ENCODE measurements at regions not wholly inside any gene's neighbourhood (a gene's known extent, or its start where the extent isn't known, plus 50 kb on each side); places are given as distances from the start of the nearest gene placed in this dataset.
A peak's percentile ranks its signal among the peaks of the same experiment; 100 is the strongest.

DNA sequence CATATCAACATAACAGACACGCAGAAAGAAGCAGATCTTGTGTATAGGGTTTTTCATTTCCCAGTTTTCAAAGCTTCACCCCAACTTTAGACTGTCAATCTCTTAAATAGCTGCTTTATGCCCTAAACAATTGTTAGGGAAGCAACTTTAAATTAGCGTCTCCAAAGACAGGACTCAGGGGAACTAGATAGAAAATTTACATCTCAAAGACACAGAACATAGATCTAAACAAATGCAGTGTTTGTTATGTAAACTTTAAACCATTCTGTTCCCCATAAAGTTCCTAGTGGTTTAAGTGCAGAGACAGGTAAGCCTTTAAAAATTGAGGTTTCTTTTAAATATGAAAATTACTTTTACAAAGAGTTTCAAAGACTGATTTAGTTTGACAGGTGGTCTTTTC lies 379.2 kb upstream of the GHITM start:
- TF ChIP-seq, protein P1, sequence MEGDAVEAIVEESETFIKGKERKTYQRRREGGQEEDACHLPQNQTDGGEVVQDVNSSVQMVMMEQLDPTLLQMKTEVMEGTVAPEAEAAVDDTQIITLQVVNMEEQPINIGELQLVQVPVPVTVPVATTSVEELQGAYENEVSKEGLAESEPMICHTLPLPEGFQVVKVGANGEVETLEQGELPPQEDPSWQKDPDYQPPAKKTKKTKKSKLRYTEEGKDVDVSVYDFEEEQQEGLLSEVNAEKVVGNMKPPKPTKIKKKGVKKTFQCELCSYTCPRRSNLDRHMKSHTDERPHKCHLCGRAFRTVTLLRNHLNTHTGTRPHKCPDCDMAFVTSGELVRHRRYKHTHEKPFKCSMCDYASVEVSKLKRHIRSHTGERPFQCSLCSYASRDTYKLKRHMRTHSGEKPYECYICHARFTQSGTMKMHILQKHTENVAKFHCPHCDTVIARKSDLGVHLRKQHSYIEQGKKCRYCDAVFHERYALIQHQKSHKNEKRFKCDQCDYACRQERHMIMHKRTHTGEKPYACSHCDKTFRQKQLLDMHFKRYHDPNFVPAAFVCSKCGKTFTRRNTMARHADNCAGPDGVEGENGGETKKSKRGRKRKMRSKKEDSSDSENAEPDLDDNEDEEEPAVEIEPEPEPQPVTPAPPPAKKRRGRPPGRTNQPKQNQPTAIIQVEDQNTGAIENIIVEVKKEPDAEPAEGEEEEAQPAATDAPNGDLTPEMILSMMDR (IDR thresholded peaks at IDR 0.05), result no peak

GRCh38 chr10:83764666-83765065 lies 374.6 kb upstream of the GHITM start:
- TF ChIP-seq, protein P1 (IDR thresholded peaks at IDR 0.05), result no peak

DNA sequence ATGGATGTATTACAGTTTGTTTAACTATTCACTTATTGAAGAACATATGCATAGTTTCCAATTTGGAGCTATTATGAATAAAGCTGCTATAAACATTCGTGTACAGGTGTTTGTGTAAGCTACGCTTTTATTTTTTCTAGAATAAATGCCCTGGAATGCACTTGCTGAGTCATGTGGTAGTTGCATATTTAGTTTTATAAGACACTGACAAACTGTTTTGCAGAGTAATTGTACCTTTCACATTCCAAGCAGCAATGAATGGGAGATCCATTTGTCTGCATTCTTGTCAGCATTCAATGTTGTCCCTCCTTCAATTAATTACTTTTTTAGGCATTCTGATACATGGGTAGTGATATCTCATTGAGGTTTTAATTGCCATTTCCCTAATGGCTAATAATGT lies 373.6 kb upstream of the GHITM start:
- TF ChIP-seq, protein P1 (IDR thresholded peaks at IDR 0.05), result no peak

GRCh38 chr10:83769281-83769820 lies 370.0 kb upstream of the GHITM start:
- TF ChIP-seq, protein P1 (IDR thresholded peaks at IDR 0.05), result no peak

DNA sequence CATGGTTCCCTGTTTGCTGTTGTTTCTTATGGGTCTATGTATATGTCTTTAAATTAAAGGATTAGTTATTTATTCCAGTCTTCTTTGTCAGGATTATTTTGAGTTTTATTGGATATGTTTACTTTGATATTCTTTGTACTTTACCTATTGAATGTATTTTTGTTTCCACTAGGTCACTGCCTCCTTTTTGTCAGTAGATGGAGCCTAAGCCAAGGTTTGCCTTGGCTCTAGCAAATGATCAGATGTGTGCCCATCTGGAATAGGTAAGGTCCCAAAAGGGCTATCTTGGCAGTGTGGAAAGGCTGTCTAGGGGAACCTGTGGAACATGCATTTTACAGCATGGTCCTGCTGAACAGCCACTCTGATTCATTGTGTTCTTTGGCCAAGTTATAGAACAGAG lies 337.3 kb upstream of the GHITM start:
- TF ChIP-seq, protein P1 (IDR thresholded peaks at IDR 0.05), result peak; percentile 26; the same call in 1 of the 2 replicates

- TF ChIP-seq, protein P1 (IDR thresholded peaks at IDR 0.05), result no peak
Observed at GRCh38 chr10:83806717-83807116, 332.6 kb upstream of the GHITM start.

GRCh38 chr10:83809001-83809400 lies 330.3 kb upstream of the GHITM start:
- TF ChIP-seq, protein P1 (IDR thresholded peaks at IDR 0.05), result no peak

GRCh38 chr10:83816942-83817341 lies 322.4 kb upstream of the GHITM start:
- TF ChIP-seq, protein P1 (IDR thresholded peaks at IDR 0.05), result no peak
